T-helper 2 cell (primary cell): ENCODE measurements at regions not wholly inside any gene's neighbourhood (a gene's known extent, or its start where the extent isn't known, plus 50 kb on each side); places are given as distances from the start of the nearest gene placed in this dataset.
"Not testable (repeated sequence)": the region's sequence is repeated elsewhere in the genome, so short reads cannot be mapped to it uniquely, and the experiment has no call there.

ENCODE experiments used
- DNase-seq, 5 experiments: peaks; one replicate each; pipeline versions ENCODE4 v3.0.0 to v3.0.0-alpha.2; 2012 to 2022

GRCh38 chr7:131148258-131148657 is 179.4 kb upstream of the MKLN1 start:
- DNase-seq: no peak

GRCh38 chr7:131148708-131149428 is 178.8 kb upstream of the MKLN1 start:
- no peak for DNase-seq

GRCh38 chr7:131149429-131149773 is 178.3 kb upstream of the MKLN1 start:
- DNase-seq: no peak

GRCh38 chr7:131149840-131150239 is 177.8 kb upstream of the MKLN1 start:
- no peak for DNase-seq

GRCh38 chr7:131151034-131151433 is 176.6 kb upstream of the MKLN1 start:
- no peak for DNase-seq

GRCh38 chr7:131152766-131153165 is 174.9 kb upstream of the MKLN1 start:
- no peak for DNase-seq

GRCh38 chr7:131154380-131154779 is 173.3 kb upstream of the MKLN1 start:
- no peak for DNase-seq

- no peak for DNase-seq
Observed at GRCh38 chr7:131157530-131158243, 170.0 kb upstream of the MKLN1 start.

GRCh38 chr7:131158244-131158636 is 169.4 kb upstream of the MKLN1 start:
- not testable (repeated sequence) for DNase-seq

GRCh38 chr7:131159961-131160361 is 167.7 kb upstream of the MKLN1 start:
- no peak for DNase-seq

- DNase-seq: no peak
Observed at GRCh38 chr7:131161103-131161502, 166.6 kb upstream of the MKLN1 start.

- DNase-seq: no peak
Observed at GRCh38 chr7:131164025-131164925, 163.4 kb upstream of the MKLN1 start.

GRCh38 chr7:131166066-131166465 is 161.6 kb upstream of the MKLN1 start:
- DNase-seq: no peak

GRCh38 chr7:131170440-131171271 is 157.0 kb upstream of the MKLN1 start:
- DNase-seq: no peak

GRCh38 chr7:131173145-131173890 is 154.4 kb upstream of the MKLN1 start:
- DNase-seq: no peak

GRCh38 chr7:131174391-131174790 is 153.3 kb upstream of the MKLN1 start:
- DNase-seq: no peak

- DNase-seq: no peak
Observed at GRCh38 chr7:131174855-131175254, 152.8 kb upstream of the MKLN1 start.

- no peak for DNase-seq
Observed at GRCh38 chr7:131182446-131183058, 145.1 kb upstream of the MKLN1 start.

GRCh38 chr7:131183072-131183471 is 144.6 kb upstream of the MKLN1 start:
- DNase-seq: no peak

GRCh38 chr7:131183611-131184119 is 144.0 kb upstream of the MKLN1 start:
- DNase-seq: peak in 3 of 5 experiments; percentile 2 to 83 (median 12)

- no peak for DNase-seq
Observed at GRCh38 chr7:131186816-131187215, 140.9 kb upstream of the MKLN1 start.
